Mucosa of descending colon (tissue), 3 donors: ENCODE measurements at regions not wholly inside any gene's neighbourhood (a gene's known extent, or its start where the extent isn't known, plus 50 kb on each side); places are given as distances from the start of the nearest gene placed in this dataset.

Source experiments
- ATAC-seq: fragments of 200-7000 bp; cut with Tn5 transposase; one replicate; pipeline ENCODE4 v1.9.1; 2020; ENCODE audit warnings: mild to moderate bottlenecking, moderate library complexity
- DNase-seq, 3 donors: peaks; one replicate each; pipeline ENCODE4 v3.0.0-alpha.2; 2020
- H3K36me3 ChIP-seq: fragments of 200-600 bp; one replicate; pipeline ENCODE4 v1.8.0; 2021; ENCODE audit warnings: low read depth, mild to moderate bottlenecking
- H3K4me1 ChIP-seq: fragments of 200-600 bp; one replicate; pipeline ENCODE4 v1.8.0; 2021; ENCODE audit warnings: low read depth, mild to moderate bottlenecking
- H3K4me3 ChIP-seq: fragments of 200-600 bp; one replicate; pipeline ENCODE4 v1.8.0; 2021; ENCODE audit warnings: mild to moderate bottlenecking
- H3K9me3 ChIP-seq: fragments of 200-600 bp; one replicate; pipeline ENCODE4 v1.8.0; 2021; ENCODE audit warnings: mild to moderate bottlenecking
- intact Hi-C, 2 donors: fragments of 100-400 bp; cut with DNase I in 1 of 2; cut with micrococcal nuclease in 1 of 2; formaldehyde crosslinking; loops; one replicate each; pipeline versions ENCODE4 v1.11.0 to v1.11.1; 2022; cut with DNase I, micrococcal nuclease
- TF ChIP-seq, protein P1 (sequence below): fragments of 200-600 bp; IDR thresholded peaks from one replicate; pipeline ENCODE4 v1.8.0; 2022; ENCODE audit warnings: antibody characterized with exemption, mild to moderate bottlenecking
- donor health status: DM: no; HTN: no; CAD: no; lungs with moderate emphysema.
- donor health status: DM: no; HTN: no; CAD: no.
- donor health status: DM: no; HTN: yes; CAD: no.

DNA sequence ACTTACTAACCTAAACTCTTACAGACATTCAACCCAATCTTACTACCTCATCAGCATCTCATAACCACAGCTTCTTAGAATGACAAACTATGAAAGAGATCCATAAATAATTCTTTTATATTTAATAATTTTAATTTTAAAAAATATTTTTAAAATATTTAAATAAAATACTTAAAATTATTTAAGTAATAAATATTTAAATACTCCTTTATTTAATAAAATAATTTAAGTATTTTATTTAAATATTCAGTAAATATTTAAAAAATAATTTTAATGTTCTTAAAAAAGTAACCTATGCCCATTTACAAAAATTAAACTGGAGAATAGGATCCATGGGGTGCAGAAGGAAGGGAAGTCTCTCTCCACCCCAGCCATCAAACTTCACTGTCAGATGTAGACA is 627.3 kb upstream of the MGMT start:
- DNase-seq, result no peak
- H3K4me1 ChIP-seq, result peaks cover 6% of the 10 kb centered on the region
- no peak for ATAC-seq
- H3K9me3 ChIP-seq, result no peaks in the 10 kb centered on the region
- intact Hi-C loops, result no loop called here
- TF ChIP-seq, protein P1, sequence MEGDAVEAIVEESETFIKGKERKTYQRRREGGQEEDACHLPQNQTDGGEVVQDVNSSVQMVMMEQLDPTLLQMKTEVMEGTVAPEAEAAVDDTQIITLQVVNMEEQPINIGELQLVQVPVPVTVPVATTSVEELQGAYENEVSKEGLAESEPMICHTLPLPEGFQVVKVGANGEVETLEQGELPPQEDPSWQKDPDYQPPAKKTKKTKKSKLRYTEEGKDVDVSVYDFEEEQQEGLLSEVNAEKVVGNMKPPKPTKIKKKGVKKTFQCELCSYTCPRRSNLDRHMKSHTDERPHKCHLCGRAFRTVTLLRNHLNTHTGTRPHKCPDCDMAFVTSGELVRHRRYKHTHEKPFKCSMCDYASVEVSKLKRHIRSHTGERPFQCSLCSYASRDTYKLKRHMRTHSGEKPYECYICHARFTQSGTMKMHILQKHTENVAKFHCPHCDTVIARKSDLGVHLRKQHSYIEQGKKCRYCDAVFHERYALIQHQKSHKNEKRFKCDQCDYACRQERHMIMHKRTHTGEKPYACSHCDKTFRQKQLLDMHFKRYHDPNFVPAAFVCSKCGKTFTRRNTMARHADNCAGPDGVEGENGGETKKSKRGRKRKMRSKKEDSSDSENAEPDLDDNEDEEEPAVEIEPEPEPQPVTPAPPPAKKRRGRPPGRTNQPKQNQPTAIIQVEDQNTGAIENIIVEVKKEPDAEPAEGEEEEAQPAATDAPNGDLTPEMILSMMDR, result no peak
- no peak overlapping the region for H3K4me3 ChIP-seq
- no peaks in the 10 kb centered on the region for H3K36me3 ChIP-seq

DNA sequence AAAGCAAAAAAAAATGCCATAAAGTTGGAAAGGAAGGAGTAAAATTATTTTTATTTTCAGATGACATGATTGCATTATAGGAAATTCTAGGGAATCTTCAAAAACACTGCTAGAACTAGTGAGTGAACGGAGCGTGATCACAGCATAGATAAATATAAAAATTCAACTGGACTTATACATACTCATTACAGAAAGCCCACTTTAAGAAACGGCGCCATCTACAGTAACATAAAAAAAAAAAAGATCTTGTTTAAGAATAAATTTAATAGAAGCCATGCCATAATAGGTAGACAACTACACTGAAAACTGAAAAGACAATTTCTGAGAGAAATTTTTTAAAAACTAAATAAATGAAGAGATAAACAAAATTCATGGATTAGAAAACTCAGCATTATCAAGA is 623.1 kb upstream of the MGMT start:
- intact Hi-C loops, result no loop called here

DNA sequence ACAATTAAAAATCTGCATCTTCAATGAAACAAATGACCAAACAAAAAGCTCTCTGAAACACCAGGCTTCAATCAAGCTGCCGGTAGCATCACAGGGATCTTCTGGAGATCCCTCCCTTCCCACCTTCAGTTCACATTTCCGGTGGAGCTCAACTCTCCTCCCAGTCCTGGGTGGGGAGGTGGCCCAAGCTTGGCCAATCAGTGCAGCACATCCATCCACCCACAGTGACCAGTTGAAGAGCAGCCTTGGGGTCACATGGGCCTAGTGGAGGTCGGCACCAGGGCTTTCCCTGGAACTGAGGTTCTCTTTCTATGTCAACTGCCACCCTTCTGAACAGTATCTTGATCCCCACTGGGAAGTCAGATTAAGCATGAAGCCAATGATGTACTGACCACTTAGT is 620.1 kb upstream of the MGMT start:
- no peak for DNase-seq
- H3K4me1 ChIP-seq, result peaks cover 4% of the 10 kb centered on the region
- no peak for ATAC-seq
- H3K9me3 ChIP-seq, result no peaks in the 10 kb centered on the region
- no peaks in the 10 kb centered on the region for H3K36me3 ChIP-seq
- H3K4me3 ChIP-seq, result no peak overlapping the region
- intact Hi-C loops, result no loop called here
- TF ChIP-seq, protein P1, result no peak

More for the DNA sequence above, 623.1 kb upstream of the MGMT start:
- TF ChIP-seq, protein P1, result no peak
- DNase-seq (no peak), ATAC-seq (no peak)
- Histone ChIP-seq H3K9me3 (no peaks in the 10 kb centered on the region), H3K4me1 (peaks cover 6% of the 10 kb centered on the region), H3K4me3 (no peak overlapping the region), H3K36me3 (no peaks in the 10 kb centered on the region)

DNA sequence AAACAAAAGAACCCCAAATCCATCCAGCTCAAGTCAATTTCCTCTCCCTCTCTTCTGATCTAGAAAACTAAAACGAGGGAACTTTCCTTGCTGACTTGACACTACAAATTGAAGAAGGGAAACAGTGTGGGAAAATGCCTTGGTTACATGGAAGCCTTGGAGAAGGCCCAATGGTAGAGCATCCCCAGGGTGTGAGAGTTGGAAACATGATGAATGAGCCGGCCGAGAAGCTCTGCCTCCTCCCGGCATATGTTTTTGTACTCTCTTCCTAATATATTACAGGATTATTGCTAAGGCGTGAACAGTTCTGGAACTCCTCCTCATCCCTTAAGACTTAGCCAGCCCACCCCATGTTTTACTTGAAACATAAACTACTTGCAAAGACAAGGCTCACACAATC is 618.2 kb upstream of the MGMT start:
- no peaks in the 10 kb centered on the region for H3K36me3 ChIP-seq
- no peaks in the 10 kb centered on the region for H3K4me1 ChIP-seq
- no peak overlapping the region for H3K4me3 ChIP-seq
- DNase-seq (no peak), ATAC-seq (no peak)
- intact Hi-C loops, result no loop called here
- no peaks in the 10 kb centered on the region for H3K9me3 ChIP-seq
- TF ChIP-seq, protein P1, result no peak

DNA sequence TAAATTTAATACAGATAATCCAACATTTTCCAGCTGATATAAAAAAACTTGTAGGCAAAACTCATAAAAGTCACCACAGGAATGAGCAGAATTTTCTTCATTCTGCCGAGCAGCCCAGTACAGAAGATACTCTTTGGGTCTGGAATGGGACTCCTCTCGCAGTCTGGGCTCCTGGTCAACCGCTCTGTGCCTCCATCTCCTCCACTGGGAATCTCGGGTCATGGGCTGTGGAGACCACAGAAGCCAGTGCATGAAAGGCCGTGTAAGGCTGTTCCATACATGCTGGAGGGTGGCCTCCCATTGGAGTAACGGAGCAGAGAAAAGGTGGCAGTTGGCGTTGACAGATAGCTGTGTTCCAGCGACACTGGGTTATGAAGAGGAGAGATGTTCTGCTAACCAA is 616.4 kb upstream of the MGMT start:
- Histone ChIP-seq H3K9me3 (no peaks in the 10 kb centered on the region), H3K4me1 (peaks cover 6% of the 10 kb centered on the region), H3K36me3 (no peaks in the 10 kb centered on the region), H3K4me3 (no peak overlapping the region)
- intact Hi-C loops, result no loop called here
- no peak for ATAC-seq
- TF ChIP-seq, protein P1, result no peak
- no peak for DNase-seq

DNA sequence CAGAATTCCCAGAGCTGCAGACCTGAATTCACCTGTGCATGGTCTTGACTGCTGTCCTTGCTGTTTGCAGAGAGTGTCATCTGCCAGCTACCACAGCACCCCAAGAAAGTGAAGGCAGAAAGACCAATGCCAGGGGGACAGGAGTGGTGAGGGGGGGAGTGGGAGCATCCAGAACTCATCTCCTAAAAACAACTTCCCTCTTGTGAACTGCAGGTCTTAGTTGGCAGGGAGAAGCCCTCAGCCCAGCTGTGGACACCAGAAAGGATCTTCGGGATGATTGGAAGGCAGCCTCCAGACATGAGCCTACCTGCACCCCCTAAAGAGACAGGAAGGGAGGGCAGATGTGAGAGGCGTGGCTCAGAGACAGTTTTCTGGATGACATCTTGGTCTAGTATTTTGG is 615.8 kb upstream of the MGMT start:
- Histone ChIP-seq H3K9me3 (no peaks in the 10 kb centered on the region), H3K4me1 (peaks cover 7% of the 10 kb centered on the region), H3K36me3 (no peaks in the 10 kb centered on the region), H3K4me3 (no peak overlapping the region)
- intact Hi-C loops, result no loop called here
- TF ChIP-seq, protein P1, result no peak
- no peak for DNase-seq
- no peak for ATAC-seq
